Thyroid gland (tissue), 4 donors: ENCODE measurements at regions not wholly inside any gene's neighbourhood (a gene's known extent, or its start where the extent isn't known, plus 50 kb on each side); places are given as distances from the start of the nearest gene placed in this dataset.

Experiments used
- DNase-seq, 2 donors: peaks; one replicate each; pipeline ENCODE4 v3.0.0-alpha.2; 2019
- H3K27ac ChIP-seq, 3 donors: fragments of 200-600 bp; sonication (generic); 1 replicate in 2 of 3; 2 replicates in 1 of 3; pipeline ENCODE4 v1.5.1; 2016 to 2019; ENCODE audit warnings: mild to moderate bottlenecking in 1 of 3, moderate library complexity in 1 of 3
- H3K27me3 ChIP-seq: fragments of 200-600 bp; sonication (generic); one replicate; pipeline ENCODE4 v1.5.1; 2019
- H3K36me3 ChIP-seq, 2 donors: fragments of 200-600 bp; sonication (generic); one replicate each; pipeline ENCODE4 v1.5.1; 2016 to 2019
- H3K4me1 ChIP-seq, 2 donors: fragments of 200-600 bp; sonication (generic); one replicate each; pipeline ENCODE4 v1.5.1; 2017 to 2019
- H3K4me3 ChIP-seq, 3 donors: fragments of 200-600 bp; sonication (generic); replicated peaks in 1 of 3; 1 replicate in 2 of 3; 2 replicates in 1 of 3; pipeline ENCODE4 v1.5.1; 2016; ENCODE audit warnings: mild to moderate bottlenecking in 1 of 3
- H3K9me3 ChIP-seq: fragments of 200-600 bp; sonication (generic); one replicate; pipeline ENCODE4 v1.5.1; 2017
- CTCF ChIP-seq, 6 experiments: fragments of 200-600 bp in 3 of 6; fragments of 450-650 bp in 3 of 6; sonication (generic) in 3 of 6; IDR thresholded peaks; one replicate each; pipeline ENCODE4 v1.5.1; 2016 to 2019; ENCODE audit warnings: antibody characterized with exemption in 6 of 6, mild to moderate bottlenecking in 2 of 6, inconsistent platforms in 1 of 6, moderate library complexity in 1 of 6
- POLR2A ChIP-seq, 2 donors: fragments of 450-650 bp; IDR thresholded peaks; one replicate each; pipeline ENCODE4 v1.6.1; 2017; ENCODE audit warnings: antibody characterized with exemption in 2 of 2, mild to moderate bottlenecking in 2 of 2, moderate library complexity in 1 of 2
- WGBS, 2 donors: methylation state at CpG; one replicate each; pipeline ENCODE4 v1.1.5; 2017; 5-methylcytosine and 5-hydroxymethylcytosine counted together
- intact Hi-C: fragments of 100-400 bp; cut with DNase I; formaldehyde crosslinking; loops from one replicate; pipeline ENCODE4 v1.15.1; 2023

DNA sequence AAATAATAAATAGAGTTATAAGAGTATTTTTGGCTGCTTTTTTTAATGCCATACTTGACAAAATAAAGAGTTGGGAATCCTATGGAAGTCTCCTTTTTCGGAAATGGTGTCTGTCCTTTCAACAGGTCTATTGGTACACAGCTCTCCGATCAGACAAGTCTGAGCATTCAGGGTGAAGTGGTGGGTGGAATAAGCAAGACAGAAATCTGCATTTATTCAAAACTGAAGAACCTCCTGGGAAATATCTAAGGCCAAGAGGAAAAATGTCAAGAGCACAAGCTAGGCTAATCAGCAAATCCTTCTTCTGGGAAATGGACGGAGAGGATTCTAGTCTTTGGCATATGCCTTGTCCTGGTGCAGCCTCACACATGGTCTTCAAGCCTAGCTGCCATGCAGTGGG is 309.0 kb downstream of the CENPC start:
- no peak for DNase-seq
- WGBS, 2 donors, result 73 to 74% methylated on average over 3 of the region's 3 CpGs

GRCh38 chr4:67234296-67234695 is 311.0 kb downstream of the CENPC start:
- Histone ChIP-seq H3K4me1 (no peaks in the 10 kb centered on the region), H3K27me3 (no peaks in the 10 kb centered on the region), H3K4me3 (no peak overlapping the region), H3K36me3 (no peaks in the 10 kb centered on the region), H3K9me3 (no peaks in the 10 kb centered on the region), H3K27ac (no peak overlapping the region)
- intact Hi-C loops, result no loop called here
- WGBS, 2 donors, result 49 to 51% methylated on average over 2 of the region's 2 CpGs
- TF ChIP-seq CTCF (IDR thresholded peaks at IDR 0.05) (no peak), POLR2A (IDR thresholded peaks at IDR 0.05) (no peak)
- no peak for DNase-seq

More for the DNA sequence above, 309.0 kb downstream of the CENPC start:
- Histone ChIP-seq H3K4me3 (no peak overlapping the region), H3K36me3 (no peaks in the 10 kb centered on the region), H3K27ac (no peak overlapping the region), H3K4me1 (no peaks in the 10 kb centered on the region), H3K27me3 (no peaks in the 10 kb centered on the region), H3K9me3 (no peaks in the 10 kb centered on the region)
- intact Hi-C loops, result no loop called here
- TF ChIP-seq POLR2A (IDR thresholded peaks at IDR 0.05) (no peak), CTCF (IDR thresholded peaks at IDR 0.05) (no peak)

- no peak overlapping the region for H3K4me3 ChIP-seq
- no peak for DNase-seq
- no peak overlapping the region for H3K27ac ChIP-seq
- no peaks in the 10 kb centered on the region for H3K36me3 ChIP-seq
- intact Hi-C loops, result no loop called here
- no peaks in the 10 kb centered on the region for H3K27me3 ChIP-seq
- no peaks in the 10 kb centered on the region for H3K4me1 ChIP-seq
- TF ChIP-seq CTCF (IDR thresholded peaks at IDR 0.05) (no peak), POLR2A (IDR thresholded peaks at IDR 0.05) (no peak)
- 83 to 86% methylated on average over 5 of the region's 5 CpGs for WGBS, 2 donors
- H3K9me3 ChIP-seq, result no peaks in the 10 kb centered on the region
Measured at GRCh38 chr4:67229148-67229547, 316.2 kb downstream of the CENPC start.

DNA sequence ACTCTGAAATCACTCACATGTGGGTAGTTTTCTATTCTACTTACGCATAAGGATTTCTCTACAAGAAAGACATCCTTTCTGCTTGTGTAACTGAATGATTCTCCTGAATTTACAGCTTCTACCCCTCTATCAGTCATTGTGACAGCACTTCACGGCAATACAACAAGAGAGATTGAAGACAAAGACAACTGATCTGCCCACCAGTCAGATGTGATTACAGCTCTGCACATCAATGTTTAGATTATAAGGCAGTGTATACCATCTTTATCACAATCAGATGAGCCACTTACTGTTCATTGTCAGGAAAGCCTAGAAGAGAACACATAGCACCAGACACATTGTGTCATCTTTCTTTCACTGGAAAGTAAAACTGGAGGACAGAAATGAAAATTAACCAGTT is 324.4 kb downstream of the CENPC start:
- Histone ChIP-seq H3K4me3 (no peak overlapping the region), H3K36me3 (no peaks in the 10 kb centered on the region), H3K4me1 (no peaks in the 10 kb centered on the region), H3K9me3 (no peaks in the 10 kb centered on the region), H3K27ac (no peak overlapping the region), H3K27me3 (no peaks in the 10 kb centered on the region)
- DNase-seq, result no peak
- 81 to 82% methylated on average over 2 of the region's 2 CpGs for WGBS, 2 donors
- intact Hi-C loops, result no loop called here
- TF ChIP-seq POLR2A (IDR thresholded peaks at IDR 0.05), result no peak
- no peak for TF ChIP-seq CTCF (IDR thresholded peaks at IDR 0.05)

DNA sequence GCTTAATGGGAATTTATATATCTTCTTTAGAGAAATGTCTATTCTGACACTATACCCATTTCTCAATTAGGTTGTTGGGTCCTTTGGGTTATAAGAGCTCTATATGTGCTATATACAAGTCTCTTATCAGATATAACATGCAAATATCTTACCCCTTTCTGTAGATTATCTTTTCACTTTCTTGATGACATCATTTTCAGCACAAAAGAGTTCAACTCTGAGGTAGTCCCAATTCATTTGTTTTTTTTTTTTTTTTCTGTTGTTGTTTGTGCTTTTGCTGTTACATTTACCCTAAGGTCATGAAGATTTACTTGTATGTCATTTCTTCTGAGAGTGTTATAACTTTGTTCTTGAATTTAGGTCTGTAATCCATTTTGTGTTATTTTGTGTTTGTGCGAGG is 326.4 kb downstream of the CENPC start:
- Histone ChIP-seq H3K27me3 (no peaks in the 10 kb centered on the region), H3K36me3 (no peaks in the 10 kb centered on the region), H3K27ac (no peak overlapping the region), H3K4me1 (no peaks in the 10 kb centered on the region), H3K4me3 (no peak overlapping the region), H3K9me3 (no peaks in the 10 kb centered on the region)
- intact Hi-C loops, result no loop called here
- 91 to 94% methylated on average over 1 of the region's 1 CpG for WGBS, 2 donors
- TF ChIP-seq CTCF (IDR thresholded peaks at IDR 0.05) (no peak), POLR2A (IDR thresholded peaks at IDR 0.05) (no peak)
- DNase-seq, result no peak
